Fibroblast of skin of left quadriceps (primary cell): ENCODE measurements at regions not wholly inside any gene's neighbourhood (a gene's known extent, or its start where the extent isn't known, plus 50 kb on each side); places are given as distances from the start of the nearest gene placed in this dataset.
"Not testable (repeated sequence)": the region's sequence is repeated elsewhere in the genome, so short reads cannot be mapped to it uniquely, and the experiment has no call there.

Source experiments
- DNase-seq, 2 experiments: peaks; one replicate each; pipeline ENCODE4 v3.0.0-alpha.2; 2013; ENCODE audit warnings: low read depth in 2 of 2

DNA sequence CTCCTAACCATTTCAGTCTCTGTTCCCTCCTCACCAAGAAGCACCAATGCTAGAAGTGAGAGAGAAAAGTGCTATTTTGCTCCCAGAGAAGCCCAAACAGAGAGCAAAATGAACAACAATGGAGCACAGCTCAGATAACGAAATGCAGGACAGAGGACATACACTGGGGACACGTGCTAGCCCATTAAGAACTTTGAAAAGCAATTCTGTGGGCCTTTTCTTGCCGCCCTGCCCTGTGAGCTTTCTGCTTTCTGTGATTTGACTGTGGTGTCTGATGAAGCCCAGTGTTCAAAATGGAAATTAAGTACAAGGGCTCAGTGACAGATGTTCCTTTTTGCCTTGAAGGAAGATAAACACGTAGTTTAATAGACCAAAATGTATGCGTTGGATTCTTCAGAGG is 130.8 kb downstream of the S1PR1 start:
- DNase-seq, result no peak

DNA sequence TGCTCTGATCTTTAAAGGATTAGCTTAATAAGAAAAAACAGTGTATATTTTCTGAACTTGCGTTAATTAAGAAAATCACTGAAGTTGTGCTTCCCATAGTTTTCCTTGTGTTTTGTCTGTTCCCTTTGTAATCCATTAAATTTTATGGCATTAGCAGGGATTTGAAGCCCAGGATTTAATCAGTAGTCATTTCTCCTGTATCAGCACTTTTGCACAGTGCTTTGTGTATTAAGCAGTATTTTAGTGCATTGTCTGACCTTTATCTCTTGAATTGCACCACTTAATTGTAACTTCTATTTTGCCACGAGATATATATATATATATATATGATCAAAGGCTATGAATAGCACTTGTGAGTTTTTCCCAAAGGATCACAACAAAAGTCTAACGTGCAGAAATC is 133.7 kb downstream of the S1PR1 start:
- DNase-seq, result no peak

DNA sequence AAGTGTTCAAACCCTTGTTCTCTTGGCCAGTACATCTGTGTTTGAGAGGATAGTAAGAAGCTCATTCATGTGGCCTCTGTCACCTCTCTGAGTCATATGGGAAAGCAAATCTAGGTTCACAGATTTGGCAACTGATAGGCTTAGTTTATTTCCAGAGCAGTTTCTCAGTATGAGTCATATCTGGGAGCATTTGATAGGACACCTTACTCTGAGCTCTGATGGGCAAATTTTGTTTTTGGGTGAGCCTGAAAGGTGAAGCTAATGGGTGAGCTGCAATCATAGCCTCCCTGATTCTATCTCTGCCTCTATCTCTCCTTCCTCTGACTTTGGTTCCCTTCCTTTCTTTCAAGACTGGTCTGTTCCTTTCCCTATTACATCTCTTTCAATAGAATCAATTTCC is 134.4 kb downstream of the S1PR1 start:
- peak; percentile 27 for DNase-seq

DNA sequence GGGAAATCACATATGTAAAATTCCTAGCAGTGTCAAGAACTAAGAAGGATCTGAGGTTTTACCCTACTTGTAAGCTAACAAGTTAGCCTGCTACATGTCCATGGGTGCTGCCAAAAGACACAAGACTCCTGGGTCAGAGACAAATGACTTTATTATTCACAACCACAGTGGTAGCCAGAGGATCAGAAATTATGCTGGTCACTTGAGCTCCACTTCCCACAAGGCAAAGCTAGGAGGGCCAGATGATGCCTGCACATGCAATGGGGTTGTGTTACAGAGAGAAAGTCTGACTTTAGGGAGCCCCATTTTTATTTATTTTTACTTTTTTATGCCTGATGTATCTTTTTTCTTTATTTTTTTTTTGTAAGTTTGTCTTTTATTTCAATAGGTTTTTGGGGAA is 136.8 kb downstream of the S1PR1 start:
- DNase-seq, result no peak

DNA sequence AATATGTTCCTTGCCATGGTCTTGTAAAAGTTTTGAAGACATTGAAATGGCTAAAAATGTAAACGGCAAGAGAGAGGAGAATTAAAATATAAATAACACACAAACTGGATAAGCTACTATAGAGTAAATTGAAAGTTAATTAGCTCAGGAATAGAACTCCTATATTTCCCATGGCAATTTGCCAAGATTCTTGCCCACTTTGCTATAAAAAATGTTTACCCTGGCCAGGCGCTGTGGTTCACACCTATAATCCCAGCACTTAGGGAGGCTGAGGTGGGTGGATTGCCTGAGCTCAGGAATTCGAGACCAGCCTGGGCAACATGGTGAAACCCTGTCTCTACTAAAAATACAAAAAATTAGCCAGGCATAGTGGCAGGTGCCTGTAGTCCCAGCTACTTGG is 138.6 kb downstream of the S1PR1 start:
- DNase-seq, result not testable (repeated sequence)

DNA sequence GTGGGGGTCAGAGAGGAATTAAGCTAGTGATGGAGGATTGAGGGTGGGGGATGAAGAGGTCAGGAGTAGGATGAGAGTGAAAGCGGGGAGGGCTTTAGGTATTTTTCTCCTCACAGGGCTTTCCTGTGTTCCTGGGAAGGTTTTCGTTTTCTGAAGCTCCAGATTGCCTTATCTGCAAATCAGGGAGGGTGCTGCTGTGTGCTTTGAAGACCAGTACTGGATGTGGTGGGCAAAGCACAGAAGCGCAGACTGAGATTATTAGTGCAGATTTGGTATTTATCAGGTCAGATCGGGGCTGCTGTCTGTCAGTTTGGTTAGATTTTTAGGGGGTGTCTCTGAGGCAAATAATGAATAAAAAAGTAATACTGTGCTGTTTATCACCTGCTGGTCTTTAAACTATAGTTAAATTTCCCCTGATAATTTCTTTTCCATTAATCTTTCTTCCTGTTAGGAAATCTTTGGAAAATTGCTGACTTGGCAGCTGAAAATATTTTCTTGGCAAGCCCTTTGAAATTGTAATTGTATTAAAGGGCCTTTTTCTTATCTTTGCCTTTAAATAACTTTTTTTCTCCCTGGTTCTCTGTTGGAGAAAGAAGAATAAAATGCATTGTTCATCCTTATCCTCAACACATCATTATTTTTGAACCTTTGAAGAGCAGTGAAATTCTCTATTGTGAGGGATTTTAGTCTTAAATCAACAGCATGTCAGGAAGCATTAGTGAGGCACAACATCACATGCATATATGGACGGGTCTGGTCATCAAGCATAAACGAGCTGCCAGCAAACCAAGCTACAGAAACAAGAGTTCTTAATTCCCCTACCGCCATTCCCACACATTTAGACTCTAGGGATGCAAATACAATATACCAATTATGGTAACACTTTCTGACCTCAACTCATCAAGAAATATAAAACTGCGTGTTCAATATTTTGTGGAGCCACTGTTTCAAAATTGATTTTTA is 139.6 kb downstream of the S1PR1 start:
- no peak for DNase-seq

DNA sequence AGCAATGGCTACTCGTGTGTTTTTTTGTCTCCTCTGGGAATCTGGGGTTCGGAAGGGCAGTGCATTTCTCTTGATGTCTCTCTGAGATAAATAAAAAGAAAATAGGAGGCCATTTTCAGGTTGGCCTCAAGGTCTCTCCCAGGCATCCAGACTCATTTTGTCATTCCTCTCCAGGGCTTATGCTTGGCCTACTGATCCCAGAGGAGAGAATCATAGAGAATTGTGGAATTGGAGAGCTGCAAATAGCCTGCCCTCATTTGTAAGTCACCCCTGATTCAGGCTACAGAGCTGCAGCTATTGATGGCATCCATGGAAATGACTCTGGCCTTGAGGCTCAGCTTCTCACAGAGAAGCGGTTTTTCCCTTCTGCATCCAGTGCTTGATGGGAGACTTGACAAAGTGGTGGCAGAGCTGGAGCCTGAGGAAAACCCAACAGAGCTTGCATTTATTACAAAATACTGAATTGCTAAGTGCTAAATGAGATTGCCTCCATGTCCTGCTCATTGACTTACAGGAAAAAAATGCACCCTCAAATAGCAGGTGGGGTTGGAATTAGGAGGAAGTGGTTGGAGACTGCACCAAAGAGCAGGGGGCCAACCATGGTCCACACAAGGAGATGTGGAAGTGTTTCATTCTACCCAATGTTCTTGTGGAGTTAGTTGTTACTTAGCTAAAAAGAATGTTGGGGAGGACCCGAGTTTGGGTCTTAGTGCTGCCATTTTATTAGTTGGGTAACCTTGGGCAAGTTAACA is 140.4 kb downstream of the S1PR1 start:
- DNase-seq, result no peak

DNA sequence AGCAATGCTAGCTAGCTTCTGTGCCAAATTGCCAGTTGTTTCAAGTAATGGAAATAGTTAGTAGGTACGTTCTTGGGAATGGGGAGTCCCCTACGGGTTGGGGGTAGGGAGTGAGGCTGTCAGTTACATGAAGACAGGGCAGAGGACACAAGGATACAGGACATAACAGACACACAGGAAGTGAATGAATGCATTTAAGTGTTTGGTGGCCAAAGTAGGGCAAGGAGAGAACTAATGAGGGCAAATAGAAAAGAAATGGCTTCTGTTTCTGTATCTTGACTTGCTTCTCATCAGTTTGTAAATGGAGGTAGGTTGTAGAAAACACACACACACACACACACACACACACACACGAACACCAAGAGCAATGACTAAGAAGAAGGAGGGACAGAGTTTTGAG is 142.2 kb downstream of the S1PR1 start:
- no peak for DNase-seq

DNA sequence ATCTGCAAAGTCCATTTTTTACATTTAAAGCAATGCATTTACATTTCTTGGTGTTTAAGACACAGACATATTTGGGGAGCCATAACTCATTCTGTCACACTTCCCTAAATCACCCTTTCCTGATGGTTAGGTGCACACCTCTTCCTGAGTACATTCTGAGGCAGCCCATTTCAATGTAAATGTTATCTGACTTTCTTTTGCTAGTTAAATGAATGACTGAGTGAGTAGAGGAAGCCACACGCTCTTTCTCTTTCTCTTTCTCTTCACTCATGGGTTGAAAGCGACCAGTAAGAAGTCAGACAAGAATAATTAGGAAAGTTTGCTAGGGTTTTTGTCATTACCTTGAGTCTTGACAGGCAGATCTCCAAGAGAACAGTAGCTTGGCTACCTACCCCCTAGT is 143.1 kb downstream of the S1PR1 start:
- DNase-seq, result no peak

DNA sequence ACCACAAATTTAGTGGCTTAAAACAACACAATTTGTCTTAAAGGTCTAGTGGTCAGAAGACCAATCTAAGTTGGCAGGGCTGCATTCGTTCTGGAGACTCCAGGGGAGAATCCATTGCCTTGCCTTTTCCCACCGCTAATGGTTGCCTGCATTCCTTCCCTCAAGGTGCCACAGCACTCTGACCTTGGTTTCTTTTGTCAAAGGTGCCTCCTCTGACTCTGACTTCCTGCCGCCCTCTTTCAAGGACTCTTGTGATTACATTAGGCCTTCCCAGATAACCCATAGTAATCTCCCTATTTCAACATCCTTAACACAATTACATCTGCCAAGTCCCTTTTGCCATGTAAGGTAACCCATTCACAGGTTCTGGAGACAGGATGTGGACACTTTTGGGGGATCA is 145.3 kb downstream of the S1PR1 start:
- DNase-seq, result no peak

DNA sequence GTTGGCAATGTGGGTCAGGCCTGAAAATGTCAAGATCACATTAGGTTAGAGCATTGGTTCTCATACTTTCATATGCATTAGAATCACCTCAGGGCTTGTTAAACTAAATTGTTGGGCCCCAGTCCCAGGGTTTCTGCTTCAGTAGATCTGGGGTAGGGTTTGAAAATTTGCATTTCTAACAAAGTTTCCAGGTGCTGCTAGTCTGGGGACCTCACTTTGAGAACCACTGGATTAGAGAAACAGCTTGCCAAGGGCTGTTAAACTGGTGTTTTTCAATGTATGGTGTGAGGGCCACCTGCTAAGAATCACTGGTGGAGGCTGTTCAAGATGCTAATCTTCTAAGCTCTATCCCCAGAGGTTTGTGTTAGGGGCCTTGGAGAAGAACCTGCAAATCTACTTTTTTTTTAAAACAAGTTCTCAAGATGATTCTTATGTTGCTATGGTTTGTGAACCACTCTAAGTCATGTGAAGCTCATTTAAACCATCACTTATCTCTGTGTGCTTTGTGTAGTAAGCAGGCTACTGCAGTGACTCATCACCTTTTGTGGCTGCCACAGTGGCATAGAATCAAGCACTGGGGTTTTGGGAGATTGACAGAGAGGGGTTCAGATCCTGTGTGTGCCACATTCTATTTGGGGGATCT is 152.2 kb downstream of the S1PR1 start:
- no peak for DNase-seq

DNA sequence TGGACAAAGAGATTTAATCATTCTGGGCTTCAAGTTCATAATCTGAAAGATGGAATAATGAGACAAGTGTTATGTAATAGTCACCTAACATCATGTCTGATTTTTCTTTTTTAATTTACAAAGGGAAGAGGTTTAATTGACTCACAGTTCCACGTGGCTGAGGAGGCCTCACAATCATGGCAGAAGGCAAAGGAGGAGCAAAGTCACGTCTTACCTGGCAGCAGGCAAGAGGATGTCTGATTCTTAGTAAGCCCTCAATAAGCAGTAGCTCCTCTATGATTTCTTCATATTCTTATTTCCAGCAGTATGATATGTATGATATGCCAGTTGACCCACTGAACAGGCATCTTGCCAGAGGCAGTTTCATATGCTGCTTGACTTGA is 152.7 kb downstream of the S1PR1 start:
- no peak for DNase-seq

DNA sequence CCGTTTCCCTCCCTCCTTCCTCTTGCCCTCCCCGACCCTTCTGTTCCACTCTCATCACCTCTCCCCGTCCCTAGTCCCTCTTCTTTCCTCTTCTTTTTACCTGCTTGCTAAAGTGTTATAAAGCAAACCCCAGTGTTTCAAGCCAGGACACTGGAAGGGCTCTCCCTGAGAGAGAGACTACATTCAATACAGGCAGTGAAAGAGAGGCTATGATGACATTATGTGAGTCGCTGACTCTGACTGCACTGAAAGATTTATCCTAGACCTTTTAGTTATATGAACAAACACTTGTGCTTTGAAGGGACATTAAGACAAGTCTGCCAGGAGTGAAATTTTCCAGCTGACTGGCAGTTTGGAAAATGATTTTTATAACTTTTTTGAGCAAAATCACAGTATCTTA is 155.7 kb downstream of the S1PR1 start:
- no peak for DNase-seq

DNA sequence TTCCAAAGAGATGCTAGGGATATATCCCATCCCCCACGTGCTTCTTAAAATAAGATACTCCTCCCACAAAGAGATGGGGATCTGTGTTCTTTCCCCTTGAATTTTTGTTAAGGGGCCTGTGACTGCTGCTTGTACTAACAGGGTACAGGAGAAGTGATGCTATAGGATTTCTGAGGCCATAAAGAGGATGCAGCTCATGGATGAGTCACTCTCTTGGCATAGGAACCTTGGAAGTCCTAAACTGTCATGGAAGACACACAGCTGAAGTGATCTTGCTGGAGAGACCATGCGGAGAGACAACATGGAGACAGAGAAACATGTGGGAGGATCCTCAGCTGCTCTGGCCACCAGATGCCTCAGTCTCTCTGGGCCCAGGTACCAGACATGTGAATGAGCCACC is 157.2 kb downstream of the S1PR1 start:
- peak in 1 of 2 experiments; percentile 1 for DNase-seq

DNA sequence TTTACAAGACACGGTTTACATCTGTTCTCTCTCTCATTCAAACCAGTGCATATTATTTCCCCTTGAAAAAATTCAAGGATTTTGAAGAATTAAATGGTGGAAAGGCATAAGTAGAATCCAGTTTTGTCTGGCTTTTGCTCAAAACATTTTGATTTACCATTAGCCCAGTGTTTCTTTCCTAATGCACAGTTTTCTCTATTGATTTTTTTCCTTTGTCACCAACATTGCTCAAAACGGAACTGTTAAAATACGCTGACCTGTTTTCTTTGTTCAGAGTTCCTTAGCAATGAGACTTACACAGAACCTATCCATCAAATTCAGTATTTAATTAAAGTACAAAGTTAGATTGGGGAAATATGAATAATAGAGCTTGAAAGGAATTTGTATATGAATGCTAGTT is 162.4 kb downstream of the S1PR1 start:
- DNase-seq, result no peak

DNA sequence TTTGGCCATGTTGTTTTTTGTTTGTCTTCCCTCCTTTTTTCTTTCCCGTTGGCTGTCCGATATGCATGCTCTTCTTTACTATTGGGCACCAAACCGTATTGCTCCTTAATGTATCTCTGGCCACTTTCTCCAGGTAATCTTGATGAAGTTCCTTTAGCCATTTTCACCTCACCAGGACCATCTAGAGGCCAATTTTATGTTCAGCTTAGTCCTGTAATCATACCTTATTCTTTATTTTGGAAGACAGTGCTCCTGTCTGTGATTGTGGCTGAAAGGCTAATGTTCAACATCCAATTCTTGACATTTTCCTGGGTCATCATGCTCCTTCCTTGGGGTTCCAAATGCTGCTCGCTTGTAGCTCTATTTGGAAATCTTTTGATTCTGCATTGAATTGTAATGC is 169.5 kb downstream of the S1PR1 start:
- DNase-seq, result no peak

DNA sequence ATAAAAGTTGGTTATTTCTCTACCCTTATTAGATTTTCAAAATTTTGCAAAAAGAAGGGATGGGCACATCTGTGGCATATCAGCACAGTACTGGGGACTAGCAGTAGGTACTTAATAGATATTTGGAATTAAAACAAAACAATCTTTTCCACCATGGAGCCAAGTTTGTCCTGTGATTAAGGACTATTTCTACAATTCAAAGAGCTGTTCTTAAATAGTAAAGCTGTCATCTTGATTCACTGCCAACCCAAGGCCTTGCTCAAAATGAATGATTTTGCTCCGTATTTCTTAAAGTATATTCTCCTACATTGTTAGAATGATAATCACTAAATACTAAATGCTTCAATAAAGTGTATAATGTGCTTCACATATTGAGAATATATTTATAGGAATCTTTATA is 169.9 kb downstream of the S1PR1 start:
- no peak for DNase-seq

DNA sequence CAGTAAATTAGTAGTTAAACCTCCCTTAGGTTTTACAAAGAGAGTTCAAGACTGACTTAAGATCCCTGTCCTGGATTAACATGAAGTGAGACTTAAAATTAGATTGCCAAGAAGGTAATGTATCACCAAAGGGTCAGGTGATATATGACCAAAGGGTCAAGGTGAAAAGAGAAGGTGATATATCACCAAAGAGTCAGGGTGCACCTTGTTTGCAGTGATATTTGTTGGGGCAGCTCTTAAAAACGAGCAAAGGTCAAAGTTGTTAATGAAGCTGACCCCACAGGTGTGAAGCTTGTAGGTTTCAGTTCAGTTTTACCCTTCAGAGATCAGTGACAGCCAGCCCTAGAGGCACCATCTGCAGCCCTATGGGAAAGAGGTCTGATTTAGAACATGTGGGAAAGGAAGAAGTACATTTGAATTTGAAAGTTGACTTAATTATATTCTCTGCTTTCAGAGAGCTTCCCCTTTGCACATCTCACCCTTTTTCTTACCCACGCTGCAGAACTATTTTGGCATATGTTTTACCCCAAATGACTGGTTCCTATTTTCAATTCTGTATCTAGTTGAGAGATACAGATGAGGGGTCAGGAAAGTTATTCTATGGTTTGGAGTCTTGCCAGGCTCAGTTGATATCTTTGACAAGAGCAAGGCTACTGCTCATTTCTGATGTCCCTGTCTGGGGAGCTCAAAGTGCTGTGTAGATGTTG is 170.8 kb downstream of the S1PR1 start:
- DNase-seq, result no peak

DNA sequence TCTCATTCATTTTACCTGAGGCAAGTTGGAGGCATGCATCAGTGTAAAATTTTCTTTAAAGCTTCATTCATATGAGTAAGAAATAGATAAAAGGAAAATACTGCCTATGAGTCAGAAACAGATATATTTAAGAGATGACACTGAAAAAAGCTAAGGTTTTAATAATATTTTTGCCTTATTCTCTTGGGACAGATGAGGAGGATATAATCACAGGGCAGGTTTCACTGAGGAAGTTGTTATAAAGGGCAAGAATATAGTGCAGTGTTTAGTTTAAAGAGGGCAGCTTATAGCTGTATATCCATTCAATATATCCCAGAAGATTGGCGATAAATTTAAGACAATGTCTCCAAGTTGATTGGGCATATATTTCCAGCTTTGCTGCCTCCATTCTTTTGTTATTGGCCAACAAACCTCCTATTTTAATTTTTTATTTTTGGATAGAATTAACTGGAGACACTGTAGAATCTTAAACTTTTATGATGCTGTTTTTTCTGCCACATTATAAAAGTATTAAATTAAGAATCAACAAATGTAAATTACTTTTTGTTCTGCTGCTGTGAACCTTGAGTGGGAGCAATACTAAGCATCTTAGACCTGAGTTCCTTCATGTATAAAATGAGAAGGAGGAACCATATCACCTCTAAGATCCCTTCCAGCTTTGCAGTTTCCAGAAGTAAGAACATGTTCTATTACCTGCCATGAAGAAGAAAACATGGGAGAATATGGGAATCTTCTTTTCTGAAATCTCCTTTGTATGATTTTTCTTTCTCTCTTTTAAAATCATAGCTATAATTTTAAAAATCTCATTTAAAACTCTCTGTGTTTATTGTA is 171.6 kb downstream of the S1PR1 start:
- no peak for DNase-seq

DNA sequence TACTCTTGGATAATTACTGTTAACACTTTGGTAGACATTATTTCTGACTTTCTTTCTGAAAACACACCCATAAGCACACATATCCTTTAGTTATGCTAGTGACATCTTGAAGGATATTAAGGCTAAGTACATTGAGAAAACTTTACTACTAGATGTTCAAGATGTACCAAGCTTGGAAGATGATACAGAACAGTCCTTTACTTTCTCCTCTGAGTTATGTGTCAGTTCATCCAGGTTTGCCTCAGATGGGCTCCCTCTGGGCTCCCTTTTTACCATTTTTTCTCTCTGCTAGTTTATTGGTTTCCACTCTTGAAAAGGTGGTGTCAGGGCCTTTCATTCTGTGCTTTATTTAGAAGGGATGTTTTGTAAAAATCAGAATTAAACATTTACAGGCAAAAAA is 172.3 kb downstream of the S1PR1 start:
- no peak for DNase-seq
